ENCODE measurements at regions not wholly inside any gene's neighbourhood (a gene's known extent, or its start where the extent isn't known, plus 50 kb on each side); places are given as distances from the start of the nearest gene placed in this dataset.
"Not testable (repeated sequence)": the region's sequence is repeated elsewhere in the genome, so short reads cannot be mapped to it uniquely, and the experiment has no call there.

GRCh38 chr2:147600646-147601045 lies 244.2 kb upstream of the ACVR2A start:
- DNase-seq = no peak

GRCh38 chr2:147600223-147600622 lies 244.6 kb upstream of the ACVR2A start:
- DNase-seq = no peak

- no peak for DNase-seq
These were observed 249.6 kb upstream of the ACVR2A start for GRCh38 chr2:147595200-147595599.

- DNase-seq = no peak
These were observed 250.8 kb upstream of the ACVR2A start for GRCh38 chr2:147594038-147594437.

DNA sequence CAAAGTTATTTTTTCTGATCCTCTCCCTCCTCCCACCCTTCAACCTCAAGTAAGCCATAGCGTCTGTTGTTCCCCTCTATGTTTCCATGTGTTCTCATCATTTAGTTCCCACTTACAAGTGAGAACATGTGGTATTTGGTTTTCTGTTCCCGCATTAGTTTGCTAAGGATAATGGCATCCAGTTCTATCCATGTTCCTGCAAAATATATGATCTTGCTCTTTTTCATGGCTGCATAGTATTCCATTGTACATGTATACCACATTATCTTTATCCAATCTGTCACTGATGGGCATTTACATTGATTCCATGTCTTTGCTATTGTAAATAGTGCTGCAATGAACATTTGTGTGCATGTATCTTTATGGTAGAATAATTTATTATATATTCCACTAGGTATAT lies 252.0 kb upstream of the ACVR2A start:
- not testable (repeated sequence) for DNase-seq

DNA sequence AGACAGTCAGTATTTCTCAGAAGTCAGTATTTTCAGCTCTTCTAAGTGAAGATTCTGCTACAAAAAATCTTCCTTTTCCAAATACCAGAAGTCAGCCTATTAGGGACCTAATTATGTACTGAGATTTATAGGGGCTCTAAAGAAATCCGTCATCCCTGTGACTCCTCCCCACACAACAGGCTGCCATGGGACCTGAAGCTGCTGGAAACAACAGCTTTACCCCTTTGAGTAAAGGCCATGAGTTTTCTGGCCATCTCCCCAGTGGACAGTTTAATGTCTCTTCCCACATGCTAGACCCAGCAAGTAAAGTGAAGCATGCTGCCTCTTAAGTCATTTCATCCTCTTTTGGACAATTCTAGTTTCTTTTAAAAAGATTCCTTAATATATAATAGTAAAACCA lies 255.7 kb upstream of the ACVR2A start:
- no peak for DNase-seq

DNA sequence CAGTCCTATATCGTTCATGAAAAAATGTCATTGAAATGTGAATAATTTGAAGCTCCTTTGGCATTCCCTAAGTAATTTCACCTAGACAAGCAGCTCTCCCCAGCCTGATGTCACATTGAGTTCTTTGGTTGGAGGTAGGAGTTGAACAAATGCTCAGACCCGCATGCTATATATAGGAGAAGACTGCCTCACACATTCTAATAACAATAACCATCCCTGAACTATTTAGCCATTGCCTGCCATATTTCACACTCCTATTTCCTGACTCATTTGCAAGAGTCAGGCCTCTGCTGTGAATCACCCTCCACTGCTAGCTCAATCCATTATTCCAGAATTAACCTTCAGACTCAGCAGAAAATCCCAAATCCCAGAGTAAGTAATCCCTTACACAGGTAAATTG lies 256.6 kb upstream of the ACVR2A start:
- no peak for DNase-seq

GRCh38 chr2:147578529-147578928 lies 266.3 kb upstream of the ACVR2A start:
- DNase-seq = no peak

DNA sequence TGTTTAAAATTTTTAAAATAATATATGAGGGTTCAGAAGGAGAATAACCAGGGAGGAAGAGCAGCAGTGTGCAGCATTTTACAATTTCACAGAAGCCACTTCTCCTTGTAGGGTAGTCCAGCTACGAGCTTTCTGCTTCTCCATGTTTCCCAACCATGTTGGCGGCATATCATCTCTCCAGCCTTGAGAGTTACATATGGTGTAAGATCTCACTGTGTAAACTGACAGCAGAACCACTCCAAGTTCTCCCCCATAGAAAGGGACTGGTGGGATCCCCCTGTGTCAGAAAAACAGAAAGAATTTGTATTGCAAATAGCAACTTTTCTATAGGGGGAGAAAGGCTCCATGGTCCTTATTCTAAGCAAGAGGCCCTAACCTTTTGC lies 266.8 kb upstream of the ACVR2A start:
- DNase-seq = no peak

DNA sequence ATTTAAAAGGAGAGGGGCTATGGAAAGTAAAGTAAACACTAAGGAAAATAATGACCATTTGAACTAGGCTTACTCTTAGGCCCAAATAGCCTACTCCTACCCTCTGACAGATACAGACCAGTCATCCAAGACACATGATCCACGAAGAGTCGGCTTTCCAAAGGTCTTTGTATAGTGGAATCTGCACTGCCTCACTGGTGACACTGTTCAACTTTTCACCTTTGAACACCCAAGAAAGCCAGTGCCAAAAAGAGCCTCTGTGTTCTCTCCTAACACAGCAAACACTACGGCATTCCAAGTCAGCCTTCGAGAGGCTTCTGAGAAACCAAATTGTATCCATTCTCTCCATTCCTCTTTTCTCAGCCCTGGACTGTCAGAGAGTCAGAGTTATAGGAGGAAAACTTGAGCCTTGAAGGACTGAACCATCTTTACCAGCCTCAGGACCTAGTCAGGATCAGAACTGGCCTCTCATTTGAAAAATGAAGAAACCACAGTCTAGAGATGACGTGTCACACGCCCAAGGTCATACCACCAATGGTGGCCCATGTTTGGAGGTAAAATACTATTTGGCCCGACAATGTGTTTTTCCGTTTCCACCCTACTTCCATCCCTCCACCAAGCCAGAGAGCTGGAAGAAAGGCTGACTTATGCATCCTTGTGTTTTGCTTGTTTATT lies 267.4 kb upstream of the ACVR2A start:
- DNase-seq = no peak

DNA sequence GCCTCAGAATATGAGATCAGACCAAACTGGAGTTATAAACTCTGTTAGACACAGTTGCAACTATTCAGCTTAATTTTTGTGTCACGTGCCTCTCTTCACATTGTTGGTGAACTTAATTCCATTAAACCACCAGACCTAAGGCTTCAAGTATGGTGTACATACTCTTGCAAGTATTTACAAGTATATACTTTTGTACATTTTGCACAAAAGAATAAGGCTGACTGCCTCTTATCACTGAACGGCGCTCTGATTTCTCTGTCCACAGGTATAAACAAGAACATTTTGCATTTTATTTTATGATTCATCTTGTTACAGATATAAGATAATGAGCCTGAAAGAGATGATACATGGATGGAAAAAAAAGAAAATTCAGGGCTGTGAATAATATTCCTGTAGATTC lies 269.7 kb upstream of the ACVR2A start:
- DNase-seq = no peak

DNA sequence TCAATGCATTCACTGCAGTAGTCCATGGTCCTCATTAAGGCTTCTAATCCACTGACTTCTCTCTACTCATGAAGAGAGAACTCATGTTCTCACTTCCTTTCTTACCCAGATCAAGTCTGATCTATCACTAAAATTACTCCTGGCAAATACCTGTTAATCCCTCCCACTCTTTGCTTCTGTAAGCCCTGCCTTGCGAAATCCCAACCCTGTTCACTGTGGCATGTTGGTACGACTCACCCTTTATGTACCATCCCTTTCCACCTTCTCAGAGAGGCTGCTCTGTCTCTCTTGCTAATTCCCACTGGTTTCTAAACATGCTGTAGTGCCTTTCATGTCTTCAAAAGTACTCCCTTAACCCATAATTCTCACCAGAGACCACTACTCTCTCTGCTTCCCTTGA lies 272.2 kb upstream of the ACVR2A start:
- no peak for DNase-seq

GRCh38 chr2:147569426-147569825 lies 275.4 kb upstream of the ACVR2A start:
- no peak for DNase-seq

GRCh38 chr2:147568109-147568508 lies 276.7 kb upstream of the ACVR2A start:
- DNase-seq = no peak

DNA sequence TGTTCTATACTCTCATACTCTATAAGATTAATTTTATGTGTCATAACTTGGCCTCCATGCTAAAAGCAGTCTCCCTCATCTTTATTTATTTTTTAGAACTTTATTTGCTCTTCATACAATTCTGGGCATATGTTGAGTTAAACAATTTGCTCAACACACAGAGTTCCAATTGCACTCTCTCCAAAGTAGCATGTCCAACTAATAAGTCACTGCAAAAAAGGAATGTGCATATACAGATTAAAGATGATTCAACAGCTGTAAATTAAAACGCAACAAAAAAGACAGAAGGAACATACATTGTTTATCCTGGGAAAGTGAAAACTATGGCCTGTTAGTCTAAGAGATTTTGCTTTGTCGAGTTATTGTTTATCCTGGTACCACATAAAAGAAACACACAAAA lies 277.7 kb upstream of the ACVR2A start:
- no peak for DNase-seq

- DNase-seq = no peak
These were observed 283.9 kb upstream of the ACVR2A start for GRCh38 chr2:147560810-147561535.

DNA sequence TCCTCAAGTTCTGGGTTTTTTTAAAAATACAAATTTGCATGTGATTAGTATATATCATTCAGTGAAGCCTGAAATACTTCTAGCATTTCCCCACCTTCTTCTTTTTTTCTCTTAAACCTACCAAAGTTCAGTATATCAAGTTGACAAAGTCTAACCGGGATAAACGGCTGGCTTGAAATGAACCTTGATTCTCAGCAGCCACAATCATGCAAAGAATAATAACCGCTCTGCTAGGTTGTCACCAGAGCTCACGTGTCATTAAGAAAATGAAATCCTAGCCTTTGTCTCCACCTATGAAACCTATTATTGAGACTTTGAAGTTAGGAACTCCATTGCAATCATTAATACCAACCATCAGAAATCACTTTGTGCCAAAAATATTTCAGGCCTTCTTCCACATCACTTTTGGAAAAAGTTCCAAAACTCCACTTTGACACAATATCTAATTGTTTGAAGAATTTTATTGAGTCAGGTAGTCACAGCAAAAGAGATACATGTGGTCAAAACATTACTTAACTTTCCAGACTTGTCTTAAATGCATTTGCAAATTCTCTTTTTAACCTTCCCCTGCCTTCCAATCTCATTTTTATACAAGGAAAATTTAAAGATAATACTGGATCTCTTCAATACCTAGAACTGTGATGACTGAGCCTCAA lies 285.6 kb upstream of the ACVR2A start:
- no peak for DNase-seq

- no peak for DNase-seq
These were observed 286.2 kb upstream of the ACVR2A start for GRCh38 chr2:147558620-147559019.

- DNase-seq = no peak
These were observed 290.2 kb upstream of the ACVR2A start for GRCh38 chr2:147554521-147555107.

DNA sequence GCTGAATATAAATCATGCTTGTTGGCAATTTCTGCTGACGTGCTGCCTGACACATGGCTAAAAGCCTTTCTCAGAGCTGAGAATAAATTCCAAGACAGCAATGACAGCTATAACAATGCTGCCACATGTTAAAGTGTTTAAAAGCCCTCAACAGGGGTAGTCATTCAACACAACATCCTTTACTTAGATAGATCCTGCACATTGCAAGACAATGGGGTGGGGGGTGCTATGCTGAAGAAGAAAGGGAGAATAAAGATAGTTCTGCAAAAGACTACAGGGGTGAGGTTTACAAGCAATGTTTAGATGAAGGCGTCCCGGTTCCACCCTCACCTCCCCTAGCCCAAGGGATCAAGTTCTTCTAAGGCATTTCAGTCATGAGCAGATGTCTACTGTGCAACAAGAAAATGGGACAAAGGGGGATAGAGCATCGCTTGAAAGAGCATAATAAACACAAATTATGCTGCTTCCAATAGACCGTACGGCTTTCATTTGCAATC lies 291.0 kb upstream of the ACVR2A start:
- DNase-seq = no peak

DNA sequence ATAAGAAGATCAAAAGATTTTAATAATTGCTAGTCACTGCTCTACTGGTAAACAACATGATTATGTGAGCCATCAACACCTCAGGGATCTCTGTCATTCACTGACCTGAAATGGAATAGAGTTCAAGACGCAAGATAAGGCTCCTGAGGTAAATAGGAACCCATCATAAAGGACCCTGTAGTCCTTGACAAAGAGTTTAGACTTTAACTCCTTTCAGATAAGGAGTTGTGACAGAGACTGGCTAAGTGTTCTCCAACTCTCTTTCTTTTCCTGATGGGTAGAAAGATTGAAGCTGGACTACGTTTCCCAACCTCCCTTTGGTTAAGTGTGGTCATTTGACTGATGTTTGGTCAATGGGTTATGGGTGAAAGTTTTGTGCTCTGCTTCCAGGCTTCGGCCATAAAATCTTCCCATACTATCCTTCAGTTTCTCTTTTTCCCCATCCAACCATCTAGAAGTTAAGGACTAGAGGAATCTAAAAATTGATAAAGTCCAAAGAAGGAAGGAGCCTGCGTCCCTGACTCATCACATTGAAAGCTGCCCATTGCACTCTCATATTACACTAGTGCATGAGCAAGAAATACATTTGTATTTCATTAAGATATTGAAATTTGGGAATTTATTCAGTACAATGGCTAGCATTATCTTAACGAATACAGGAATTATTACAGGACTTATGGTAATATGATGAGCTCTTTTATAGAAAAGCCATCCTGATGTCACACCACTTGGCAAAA lies 293.7 kb upstream of the ACVR2A start:
- DNase-seq = no peak

DNA sequence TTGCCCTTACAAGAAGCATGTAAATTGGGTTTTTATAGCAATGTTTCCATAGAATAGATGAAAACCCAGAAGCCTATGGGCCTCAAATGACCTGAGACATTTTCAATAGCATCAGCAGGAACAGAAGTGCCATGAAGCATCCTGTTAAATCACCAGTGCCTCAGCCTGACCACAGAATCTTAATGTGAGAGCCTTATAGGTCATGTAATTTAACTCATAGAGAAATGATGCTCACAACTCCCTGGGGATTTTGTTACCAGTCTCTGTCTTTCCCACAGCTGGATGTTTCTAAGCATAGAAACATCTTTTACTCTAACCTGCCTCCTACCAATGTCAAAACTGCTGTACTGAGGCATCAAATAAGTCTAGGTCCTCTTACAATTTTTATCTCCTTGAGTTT lies 295.8 kb upstream of the ACVR2A start:
- no peak for DNase-seq

DNA sequence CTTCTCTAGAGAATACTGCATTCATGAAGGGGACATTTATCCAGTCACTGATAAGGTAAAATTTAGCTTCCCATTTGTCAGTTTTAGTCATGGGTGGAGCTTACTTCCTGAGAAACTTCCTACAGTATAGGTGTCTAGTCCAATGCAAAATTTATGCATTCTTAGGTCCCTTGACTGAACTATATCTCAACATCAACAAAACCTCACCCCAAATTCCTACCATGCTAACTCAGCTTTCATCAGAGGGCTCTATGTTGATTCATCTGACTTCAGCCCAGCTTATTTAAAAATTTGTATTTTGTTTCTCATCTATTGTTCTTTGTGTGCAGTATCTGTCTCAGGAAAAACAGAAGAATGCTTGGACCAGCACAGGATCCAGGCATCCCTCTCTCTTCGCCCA lies 296.4 kb upstream of the ACVR2A start:
- no peak for DNase-seq
